ENCODE measurements at regions not wholly inside any gene's neighbourhood (a gene's known extent, or its start where the extent isn't known, plus 50 kb on each side); places are given as distances from the start of the nearest gene placed in this dataset.
"Not testable (repeated sequence)": the region's sequence is repeated elsewhere in the genome, so short reads cannot be mapped to it uniquely, and the experiment has no call there.

- ChIA-PET CTCF (no interaction called here), POLR2A (no interaction called here)
- H3K36me3 Mint-ChIP-seq (ENCODE audit: low read depth), result peaks cover 5% of the 10 kb centered on the region
- H3K9me3 Mint-ChIP-seq, result peaks cover 40% of the 10 kb centered on the region
- no peak for TF ChIP-seq CTCF (IDR thresholded peaks at IDR 0.05)
- H3K27ac Mint-ChIP-seq, result no peak overlapping the region
- DNase-seq (no peak), ATAC-seq (ENCODE audit: low read depth) (no peak)
- H3K27me3 Mint-ChIP-seq, result peaks cover 30% of the 10 kb centered on the region
- no peak overlapping the region for H3K4me3 Mint-ChIP-seq
- intact Hi-C loops (cut with micrococcal nuclease), result no loop called here
- peaks cover 5% of the 10 kb centered on the region for H3K4me1 Mint-ChIP-seq
These were observed 79.6 kb upstream of the RAB12 start for GRCh38 chr18:8529609-8530008.

GRCh38 chr18:8531084-8531483 lies 78.2 kb upstream of the RAB12 start:
- H3K27ac Mint-ChIP-seq; intact Hi-C loops (cut with micrococcal nuclease); CTCF ChIA-PET; H3K4me1 Mint-ChIP-seq; DNase-seq; ATAC-seq (ENCODE audit: low read depth); H3K36me3 Mint-ChIP-seq (ENCODE audit: low read depth); POLR2A ChIA-PET; H3K4me3 Mint-ChIP-seq: not testable (repeated sequence)
- peaks cover 20% of the 10 kb centered on the region for H3K27me3 Mint-ChIP-seq
- H3K9me3 Mint-ChIP-seq, result peaks cover 40% of the 10 kb centered on the region

- ChIA-PET CTCF (no interaction called here), POLR2A (no interaction called here)
- peaks cover 4% of the 10 kb centered on the region for H3K27me3 Mint-ChIP-seq
- no peaks in the 10 kb centered on the region for H3K4me1 Mint-ChIP-seq
- ATAC-seq (ENCODE audit: low read depth) (no peak), DNase-seq (no peak)
- H3K27ac Mint-ChIP-seq, result no peak overlapping the region
- intact Hi-C loops (cut with micrococcal nuclease), result no loop called here
- TF ChIP-seq CTCF (IDR thresholded peaks at IDR 0.05), result no peak
- H3K9me3 Mint-ChIP-seq, result peaks cover 19% of the 10 kb centered on the region
- no peak overlapping the region for H3K4me3 Mint-ChIP-seq
- peaks cover 5% of the 10 kb centered on the region for H3K36me3 Mint-ChIP-seq (ENCODE audit: low read depth)
These were observed 73.0 kb upstream of the RAB12 start for GRCh38 chr18:8536231-8536630.

GRCh38 chr18:8536922-8537321 lies 72.3 kb upstream of the RAB12 start:
- H3K36me3 Mint-ChIP-seq (ENCODE audit: low read depth), result peaks cover under 1% of the 10 kb centered on the region
- intact Hi-C loops (cut with micrococcal nuclease), result no loop called here
- ChIA-PET POLR2A (no interaction called here), CTCF (no interaction called here)
- H3K9me3 Mint-ChIP-seq, result peaks cover 12% of the 10 kb centered on the region
- H3K27me3 Mint-ChIP-seq, result peaks cover 4% of the 10 kb centered on the region
- no peak for ATAC-seq (ENCODE audit: low read depth)
- no peaks in the 10 kb centered on the region for H3K4me1 Mint-ChIP-seq
- no peak overlapping the region for H3K27ac Mint-ChIP-seq
- DNase-seq, result no peak
- no peak for TF ChIP-seq CTCF (IDR thresholded peaks at IDR 0.05)
- no peak overlapping the region for H3K4me3 Mint-ChIP-seq

GRCh38 chr18:8537400-8537799 lies 71.8 kb upstream of the RAB12 start:
- intact Hi-C loops (cut with micrococcal nuclease), result no loop called here
- Mint-ChIP-seq H3K27me3 (peaks cover 3% of the 10 kb centered on the region), H3K27ac (no peak overlapping the region), H3K4me1 (no peaks in the 10 kb centered on the region), H3K9me3 (peaks cover 7% of the 10 kb centered on the region), H3K36me3 (ENCODE audit: low read depth) (no peaks in the 10 kb centered on the region), H3K4me3 (no peak overlapping the region)
- no peak for DNase-seq
- TF ChIP-seq CTCF (IDR thresholded peaks at IDR 0.05), result no peak
- ChIA-PET CTCF (no interaction called here), POLR2A (no interaction called here)
- ATAC-seq (ENCODE audit: low read depth), result no peak

GRCh38 chr18:8538935-8539334 lies 70.3 kb upstream of the RAB12 start:
- no peaks in the 10 kb centered on the region for H3K4me1 Mint-ChIP-seq
- peaks cover 5% of the 10 kb centered on the region for H3K27me3 Mint-ChIP-seq
- ChIA-PET CTCF (no interaction called here), POLR2A (no interaction called here)
- H3K4me3 Mint-ChIP-seq, result no peak overlapping the region
- H3K36me3 Mint-ChIP-seq (ENCODE audit: low read depth), result no peaks in the 10 kb centered on the region
- peak; percentile 50 for ATAC-seq (ENCODE audit: low read depth)
- no peak for TF ChIP-seq CTCF (IDR thresholded peaks at IDR 0.05)
- no peak for DNase-seq
- no peaks in the 10 kb centered on the region for H3K9me3 Mint-ChIP-seq
- no peak overlapping the region for H3K27ac Mint-ChIP-seq
- intact Hi-C loops (cut with micrococcal nuclease), result no loop called here

Data from activated B cell treated with CpG ODN at 0.5 μM for 24 hours (primary cell).